Trophoblast cell (in vitro differentiated cells and primary cell): ENCODE measurements at regions not wholly inside any gene's neighbourhood (a gene's known extent, or its start where the extent isn't known, plus 50 kb on each side); places are given as distances from the start of the nearest gene placed in this dataset.

Source experiments
- DNase-seq, 2 donors: peaks; one replicate each; pipeline ENCODE4 v3.0.0-alpha.2; 2016
- H2AFZ ChIP-seq: 2 replicates; pipeline ENCODE4 v1.6.1; 2013; ENCODE audit warnings: low read length, moderate library complexity, mild to moderate bottlenecking; ENCODE audit not compliant: insufficient read depth, poor library complexity
- H2AK5ac ChIP-seq: 2 replicates; pipeline ENCODE4 v1.6.1; 2013; ENCODE audit warnings: mild to moderate bottlenecking, low read length
- H2BK120ac ChIP-seq: 2 replicates; pipeline ENCODE4 v1.6.1; 2013; ENCODE audit warnings: low read length, mild to moderate bottlenecking, moderate library complexity; ENCODE audit not compliant: insufficient read depth, poor library complexity
- H2BK12ac ChIP-seq: 2 replicates; pipeline ENCODE4 v1.6.1; 2013; ENCODE audit warnings: mild to moderate bottlenecking, low read length, moderate library complexity
- H2BK5ac ChIP-seq: 2 replicates; pipeline ENCODE4 v1.6.1; 2013; ENCODE audit warnings: low read length, low read depth, moderate library complexity, mild to moderate bottlenecking; ENCODE audit not compliant: poor library complexity
- H3K14ac ChIP-seq: 2 replicates; pipeline ENCODE4 v1.6.1; 2013; ENCODE audit warnings: mild to moderate bottlenecking, low read length
- H3K18ac ChIP-seq: 2 replicates; pipeline ENCODE4 v1.6.1; 2013; ENCODE audit warnings: mild to moderate bottlenecking, low read length
- H3K23ac ChIP-seq: 2 replicates; pipeline ENCODE4 v1.6.1; 2013; ENCODE audit warnings: low read length
- H3K27ac ChIP-seq: 2 replicates; pipeline ENCODE4 v1.5.1; 2013; ENCODE audit warnings: low read depth, mild to moderate bottlenecking, inconsistent platforms, low read length, moderate library complexity
- H3K27me3 ChIP-seq: 2 replicates; pipeline ENCODE4 v1.6.1; 2013; ENCODE audit warnings: inconsistent platforms, mild to moderate bottlenecking, low read length, moderate library complexity; ENCODE audit not compliant: insufficient read depth
- H3K36me3 ChIP-seq, 2 experiments: 1 replicate in 1 of 2; 2 replicates in 1 of 2; pipeline ENCODE4 v1.6.1; 2013; ENCODE audit warnings: low read length in 2 of 2, mild to moderate bottlenecking in 2 of 2, moderate library complexity in 1 of 2; ENCODE audit not compliant: insufficient read depth in 2 of 2, control insufficient read depth in 1 of 2
- H3K4ac ChIP-seq: 2 replicates; pipeline ENCODE4 v1.6.1; 2013; ENCODE audit warnings: low read depth, mild to moderate bottlenecking, low read length, moderate library complexity
- H3K4me1 ChIP-seq, 2 experiments: 1 replicate in 1 of 2; 2 replicates in 1 of 2; pipeline ENCODE4 v1.6.1; 2013; ENCODE audit warnings: low read length in 2 of 2, mild to moderate bottlenecking in 2 of 2, moderate library complexity in 1 of 2; ENCODE audit not compliant: insufficient read depth in 2 of 2, control insufficient read depth in 1 of 2
- H3K4me2 ChIP-seq: 2 replicates; pipeline ENCODE4 v1.6.1; 2013; ENCODE audit warnings: inconsistent platforms, mild to moderate bottlenecking, low read length, moderate library complexity
- H3K4me3 ChIP-seq: 2 replicates; pipeline ENCODE4 v1.5.1; 2013; ENCODE audit warnings: mild to moderate bottlenecking, low read depth, low read length, inconsistent platforms
- H3K79me1 ChIP-seq: one replicate; pipeline ENCODE4 v1.6.1; 2013; ENCODE audit warnings: low read length
- H3K79me2 ChIP-seq: 2 replicates; pipeline ENCODE4 v1.6.1; 2013; ENCODE audit warnings: low read length, mild to moderate bottlenecking; ENCODE audit not compliant: control insufficient read depth, insufficient read depth, poor library complexity
- H3K9ac ChIP-seq: 2 replicates; pipeline ENCODE4 v1.6.1; 2013; ENCODE audit warnings: mild to moderate bottlenecking, low read length
- H3K9me3 ChIP-seq: 2 replicates; pipeline ENCODE4 v1.6.1; 2013; ENCODE audit warnings: low read depth, mild to moderate bottlenecking, control low read depth, inconsistent platforms, low read length; ENCODE audit not compliant: insufficient read depth
- H4K12ac ChIP-seq: 2 replicates; pipeline ENCODE4 v1.6.1; 2013; ENCODE audit warnings: low read depth, mild to moderate bottlenecking, low read length, moderate library complexity
- H4K8ac ChIP-seq: 2 replicates; pipeline ENCODE4 v1.6.1; 2013; ENCODE audit warnings: low read depth, mild to moderate bottlenecking, low read length, moderate library complexity
- H4K91ac ChIP-seq: one replicate; pipeline ENCODE4 v1.6.1; 2013; ENCODE audit warnings: low read depth, mild to moderate bottlenecking, low read length, moderate library complexity
- WGBS: extraction: QIAGEN DNeasy Blood & Tissue Kit; methylation state at CpG from one replicate; pipeline ENCODE4 v1.1.7; 2013; ENCODE audit warnings: missing lambda C conversion rate; ENCODE audit not compliant: insufficient read length, insufficient coverage; ENCODE audit errors: extremely low coverage; 5-methylcytosine and 5-hydroxymethylcytosine counted together

DNA sequence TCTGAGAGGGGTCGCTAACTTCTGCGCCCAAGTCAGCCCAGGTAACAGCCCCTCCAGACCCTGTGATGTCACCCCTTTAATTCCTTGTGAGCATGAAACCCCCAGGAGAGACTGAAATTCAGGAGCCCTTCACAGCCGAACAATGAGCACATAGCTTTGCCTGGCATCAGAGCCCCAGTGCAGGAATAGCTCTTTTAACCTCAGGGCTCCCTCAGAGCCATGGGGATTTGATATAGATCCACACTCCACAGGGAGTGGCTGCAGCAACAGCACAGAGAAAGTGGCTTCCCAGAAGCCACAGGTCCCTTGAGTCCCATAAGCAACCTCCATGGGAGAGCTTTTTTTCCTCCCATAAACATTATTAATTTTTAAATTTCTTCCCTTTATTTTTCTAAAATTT lies 150.0 kb upstream of the MARCKS start:
- Histone ChIP-seq H3K79me2 (no peaks in the 10 kb centered on the region), H3K18ac (no peak overlapping the region), H2AK5ac (no peak overlapping the region), H2BK120ac (no peak overlapping the region), H3K14ac (no peak overlapping the region), H4K12ac (no peak overlapping the region), H3K9me3 (no peaks in the 10 kb centered on the region), H4K8ac (no peak overlapping the region), H3K9ac (no peak overlapping the region), H3K36me3 (no peaks in the 10 kb centered on the region), H3K27me3 (no peaks in the 10 kb centered on the region), H3K27ac (no peak overlapping the region), H2AFZ (no peak overlapping the region), H2BK12ac (no peak overlapping the region), H2BK5ac (no peak overlapping the region), H3K4me3 (no peak overlapping the region), H3K79me1 (no peaks in the 10 kb centered on the region), H3K4me2 (no peak overlapping the region), H4K91ac (no peak overlapping the region), H3K4me1 (no peaks in the 10 kb centered on the region), H3K23ac (no peak overlapping the region), H3K4ac (no peak overlapping the region)
- WGBS = no CpG with 5 or more reads among the region's 3 CpGs
- DNase-seq = no peak

DNA sequence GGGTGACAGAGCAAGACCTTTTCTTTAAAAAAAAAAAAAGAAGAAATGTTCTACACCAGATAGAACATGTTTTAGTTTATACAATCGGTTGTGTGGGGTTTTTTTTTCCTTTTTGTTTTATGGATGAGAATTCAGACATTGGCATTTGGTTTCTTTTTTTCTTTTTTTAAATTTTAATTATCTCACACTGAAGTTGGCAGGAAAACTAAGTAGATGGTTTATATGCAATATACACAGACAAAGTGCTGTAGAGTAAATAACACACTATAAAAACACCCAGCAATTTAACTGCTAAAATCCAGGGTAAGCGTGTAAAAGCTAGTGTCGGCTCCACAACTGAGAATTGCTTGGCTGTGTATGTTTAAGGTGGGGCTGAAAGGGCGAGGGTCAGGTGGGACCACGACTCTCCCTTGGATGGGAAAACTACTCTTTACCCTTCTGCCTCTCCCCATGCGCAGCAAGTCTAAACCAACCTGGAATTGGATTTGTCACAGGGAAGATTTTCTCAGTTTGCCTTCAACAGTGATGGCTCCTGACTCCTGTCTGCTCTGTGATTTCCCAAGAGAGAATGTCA lies 147.1 kb upstream of the MARCKS start:
- H3K79me1 ChIP-seq = no peaks in the 10 kb centered on the region
- H4K12ac ChIP-seq = no peak overlapping the region
- H3K79me2 ChIP-seq = no peaks in the 10 kb centered on the region
- H2BK120ac ChIP-seq = no peak overlapping the region
- H3K4me2 ChIP-seq = no peak overlapping the region
- H2AFZ ChIP-seq = no peak overlapping the region
- no peak overlapping the region for H4K91ac ChIP-seq
- no peak overlapping the region for H3K4ac ChIP-seq
- H2BK5ac ChIP-seq = no peak overlapping the region
- no peak overlapping the region for H3K9ac ChIP-seq
- H3K23ac ChIP-seq = no peak overlapping the region
- H3K9me3 ChIP-seq = no peaks in the 10 kb centered on the region
- H3K4me1 ChIP-seq = no peaks in the 10 kb centered on the region
- no peak for DNase-seq
- H3K14ac ChIP-seq = no peak overlapping the region
- no peak overlapping the region for H3K27ac ChIP-seq
- no peak overlapping the region for H2BK12ac ChIP-seq
- H2AK5ac ChIP-seq = no peak overlapping the region
- no peaks in the 10 kb centered on the region for H3K27me3 ChIP-seq
- WGBS = no CpG with 5 or more reads among the region's 6 CpGs
- no peak overlapping the region for H4K8ac ChIP-seq
- H3K18ac ChIP-seq = no peak overlapping the region
- no peaks in the 10 kb centered on the region for H3K36me3 ChIP-seq
- H3K4me3 ChIP-seq = no peak overlapping the region

DNA sequence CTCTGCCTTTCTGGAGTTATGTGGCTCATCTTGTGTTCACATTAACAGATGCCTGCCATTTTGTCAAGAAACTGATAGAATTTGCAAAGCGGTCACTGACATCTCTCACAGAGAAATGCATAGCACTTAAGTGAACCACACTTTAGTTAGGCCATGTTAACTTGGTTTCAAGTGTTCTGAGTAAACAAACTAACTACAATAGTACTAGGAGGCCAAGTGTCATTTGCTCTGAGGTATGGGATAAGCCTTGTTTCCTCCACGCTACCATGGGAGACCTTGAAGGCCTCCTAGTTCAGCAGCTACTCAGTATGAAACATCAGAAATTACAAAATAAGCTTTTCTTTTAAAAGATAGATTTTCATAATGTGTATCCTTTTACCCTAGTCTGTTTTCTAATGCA lies 143.5 kb upstream of the MARCKS start:
- Histone ChIP-seq H4K8ac (no peak overlapping the region), H3K4me3 (no peak overlapping the region), H3K14ac (no peak overlapping the region), H3K27ac (no peak overlapping the region), H3K79me2 (no peaks in the 10 kb centered on the region), H3K36me3 (no peaks in the 10 kb centered on the region), H3K18ac (no peak overlapping the region), H3K79me1 (no peaks in the 10 kb centered on the region), H2BK5ac (no peak overlapping the region), H3K4ac (no peak overlapping the region), H3K27me3 (no peaks in the 10 kb centered on the region), H3K9ac (no peak overlapping the region), H2AFZ (no peak overlapping the region), H4K12ac (no peak overlapping the region), H3K23ac (no peak overlapping the region), H2AK5ac (no peak overlapping the region), H3K9me3 (no peaks in the 10 kb centered on the region), H2BK120ac (no peak overlapping the region), H3K4me1 (no peaks in the 10 kb centered on the region), H4K91ac (no peak overlapping the region), H2BK12ac (no peak overlapping the region), H3K4me2 (no peak overlapping the region)
- DNase-seq = no peak
- no CpG with 5 or more reads among the region's 2 CpGs for WGBS

GRCh38 chr6:113718588-113718987 lies 138.6 kb upstream of the MARCKS start:
- Histone ChIP-seq H3K4me2 (no peak overlapping the region), H3K4ac (no peak overlapping the region), H3K4me3 (no peak overlapping the region), H3K9me3 (no peaks in the 10 kb centered on the region), H3K36me3 (no peaks in the 10 kb centered on the region), H3K14ac (no peak overlapping the region), H2BK5ac (no peak overlapping the region), H3K23ac (no peak overlapping the region), H3K79me2 (no peaks in the 10 kb centered on the region), H2AFZ (no peak overlapping the region), H3K4me1 (no peaks in the 10 kb centered on the region), H2BK120ac (no peak overlapping the region), H2BK12ac (no peak overlapping the region), H4K12ac (no peak overlapping the region), H3K79me1 (no peaks in the 10 kb centered on the region), H2AK5ac (no peak overlapping the region), H3K27ac (no peak overlapping the region), H3K9ac (no peak overlapping the region), H3K27me3 (no peaks in the 10 kb centered on the region), H4K8ac (no peak overlapping the region), H4K91ac (no peak overlapping the region), H3K18ac (no peak overlapping the region)
- no CpG with 5 or more reads among the region's 4 CpGs for WGBS
- DNase-seq = no peak
